Omental fat pad (tissue), 3 donors: ENCODE measurements at regions not wholly inside any gene's neighbourhood (a gene's known extent, or its start where the extent isn't known, plus 50 kb on each side); places are given as distances from the start of the nearest gene placed in this dataset.
"Not testable (repeated sequence)": the region's sequence is repeated elsewhere in the genome, so short reads cannot be mapped to it uniquely, and the experiment has no call there.

ENCODE experiments used
- ATAC-seq: fragments of 150-250 bp; one replicate; pipeline ENCODE4 v1.9.1; 2016; ENCODE audit warnings: mild to moderate bottlenecking, moderate library complexity; ENCODE audit not compliant: low FRiP score
- DNase-seq: peaks from one replicate; pipeline ENCODE4 v3.0.0-alpha.2; 2019; ENCODE audit warnings: low spot score
- TF ChIP-seq, protein P1 (sequence below), 3 donors: fragments of 450-650 bp; IDR thresholded peaks; one replicate each; pipeline ENCODE4 v1.5.1; 2016 to 2017; ENCODE audit warnings: antibody characterized with exemption in 3 of 3, mild to moderate bottlenecking in 3 of 3, moderate library complexity in 2 of 3

DNA sequence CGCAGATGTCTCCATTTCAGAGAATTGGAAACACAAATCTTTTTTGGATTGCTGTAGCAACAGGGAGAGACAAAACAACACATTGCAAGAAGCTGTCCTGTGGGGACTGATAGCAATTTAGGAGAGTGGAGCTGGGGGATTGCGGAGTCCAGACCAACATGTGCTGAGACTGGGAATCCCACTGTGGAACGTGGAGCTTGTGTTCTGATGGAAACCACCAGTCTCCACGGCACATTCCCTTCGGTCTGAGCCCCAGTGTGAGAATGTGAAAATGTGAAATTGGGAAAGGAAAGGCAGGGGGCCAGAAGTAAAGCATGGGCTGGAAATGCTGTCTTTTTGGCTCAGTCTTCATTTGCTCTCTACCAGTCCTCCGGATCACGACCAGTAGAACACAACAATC, 348.8 kb upstream of the TNC start:
- ATAC-seq = no peak
- DNase-seq = no peak
- TF ChIP-seq, protein P1, sequence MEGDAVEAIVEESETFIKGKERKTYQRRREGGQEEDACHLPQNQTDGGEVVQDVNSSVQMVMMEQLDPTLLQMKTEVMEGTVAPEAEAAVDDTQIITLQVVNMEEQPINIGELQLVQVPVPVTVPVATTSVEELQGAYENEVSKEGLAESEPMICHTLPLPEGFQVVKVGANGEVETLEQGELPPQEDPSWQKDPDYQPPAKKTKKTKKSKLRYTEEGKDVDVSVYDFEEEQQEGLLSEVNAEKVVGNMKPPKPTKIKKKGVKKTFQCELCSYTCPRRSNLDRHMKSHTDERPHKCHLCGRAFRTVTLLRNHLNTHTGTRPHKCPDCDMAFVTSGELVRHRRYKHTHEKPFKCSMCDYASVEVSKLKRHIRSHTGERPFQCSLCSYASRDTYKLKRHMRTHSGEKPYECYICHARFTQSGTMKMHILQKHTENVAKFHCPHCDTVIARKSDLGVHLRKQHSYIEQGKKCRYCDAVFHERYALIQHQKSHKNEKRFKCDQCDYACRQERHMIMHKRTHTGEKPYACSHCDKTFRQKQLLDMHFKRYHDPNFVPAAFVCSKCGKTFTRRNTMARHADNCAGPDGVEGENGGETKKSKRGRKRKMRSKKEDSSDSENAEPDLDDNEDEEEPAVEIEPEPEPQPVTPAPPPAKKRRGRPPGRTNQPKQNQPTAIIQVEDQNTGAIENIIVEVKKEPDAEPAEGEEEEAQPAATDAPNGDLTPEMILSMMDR (IDR thresholded peaks at IDR 0.05) = no peak

DNA sequence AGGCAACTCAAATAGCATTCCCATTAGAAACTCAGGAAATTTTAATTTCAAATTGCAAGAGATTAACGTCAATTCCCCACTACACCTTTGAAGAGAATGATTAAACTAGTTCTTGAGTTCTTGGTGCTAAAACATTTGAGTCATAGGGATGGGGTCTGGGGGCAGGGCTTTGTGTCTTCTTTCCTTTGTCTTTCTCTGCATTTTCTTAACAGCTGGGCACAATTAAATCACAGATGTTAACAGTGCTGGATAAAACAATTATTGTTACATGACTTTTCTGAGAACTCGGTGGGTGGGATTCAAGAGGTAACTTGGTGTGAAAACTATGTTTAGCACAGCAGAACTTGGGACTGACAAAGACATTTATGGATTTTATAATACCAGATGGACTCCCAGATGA, 351.9 kb upstream of the TNC start:
- TF ChIP-seq, protein P1 (IDR thresholded peaks at IDR 0.05) = no peak
- DNase-seq = no peak
- ATAC-seq = no peak

DNA sequence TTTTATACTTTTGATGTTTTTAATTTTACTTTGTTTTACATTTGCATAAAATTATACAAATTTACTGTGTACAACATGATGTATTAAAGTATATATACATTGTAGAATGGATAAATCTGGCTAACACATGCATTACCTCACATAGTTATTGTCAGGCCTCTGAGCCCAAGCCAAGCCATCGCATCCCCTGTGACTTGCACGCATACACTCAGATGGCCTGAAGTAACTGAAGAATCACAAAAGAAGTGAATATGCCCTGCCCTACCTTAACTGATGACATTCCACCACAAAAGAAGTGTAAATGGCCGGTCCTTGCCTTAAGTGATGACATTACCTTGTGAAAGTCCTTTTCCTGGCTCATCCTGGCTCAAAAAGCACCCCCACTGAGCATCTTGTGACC, 355.1 kb upstream of the TNC start:
- DNase-seq, ATAC-seq: not testable (repeated sequence)

DNA sequence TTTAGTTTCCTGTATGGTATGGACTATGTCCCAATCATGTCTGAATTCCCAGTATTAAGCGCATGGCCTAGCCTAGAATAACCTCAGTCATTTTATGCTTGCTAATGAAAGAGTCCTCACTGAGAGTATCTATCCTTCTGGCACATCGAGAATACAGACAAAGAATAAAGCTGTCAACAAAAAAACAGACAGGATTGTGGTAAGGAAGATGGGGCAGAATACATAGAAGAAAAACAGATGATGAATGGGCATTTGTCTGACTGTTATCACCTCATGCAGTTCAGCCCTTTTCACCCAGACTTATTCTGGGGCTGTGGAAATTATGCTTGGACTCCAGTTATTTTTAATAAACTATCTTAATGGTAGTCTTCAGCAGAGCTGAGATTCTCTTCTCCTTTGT, 363.8 kb upstream of the TNC start:
- TF ChIP-seq, protein P1 (IDR thresholded peaks at IDR 0.05) = no peak
- ATAC-seq (no peak), DNase-seq (no peak)

DNA sequence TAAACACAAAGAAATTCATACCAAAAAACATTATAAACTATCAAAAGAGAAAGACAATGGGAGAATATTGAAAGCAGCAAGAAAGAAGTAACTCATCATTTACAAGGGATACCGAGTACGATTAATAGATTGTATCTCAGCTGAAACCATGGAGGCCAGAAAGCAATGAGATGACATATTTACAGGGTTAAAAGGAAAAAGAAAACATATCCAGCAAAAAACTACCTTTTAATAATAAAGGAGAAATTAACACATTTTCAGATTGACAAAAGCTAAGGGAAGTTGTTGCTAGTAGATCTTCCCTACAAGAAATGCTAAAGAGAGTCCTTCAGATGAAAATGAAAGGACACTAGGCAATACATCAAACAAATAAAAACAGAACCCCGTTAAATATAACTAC, 364.8 kb upstream of the TNC start:
- TF ChIP-seq, protein P1 (IDR thresholded peaks at IDR 0.05) = no peak
- DNase-seq = no peak
- no peak for ATAC-seq

DNA sequence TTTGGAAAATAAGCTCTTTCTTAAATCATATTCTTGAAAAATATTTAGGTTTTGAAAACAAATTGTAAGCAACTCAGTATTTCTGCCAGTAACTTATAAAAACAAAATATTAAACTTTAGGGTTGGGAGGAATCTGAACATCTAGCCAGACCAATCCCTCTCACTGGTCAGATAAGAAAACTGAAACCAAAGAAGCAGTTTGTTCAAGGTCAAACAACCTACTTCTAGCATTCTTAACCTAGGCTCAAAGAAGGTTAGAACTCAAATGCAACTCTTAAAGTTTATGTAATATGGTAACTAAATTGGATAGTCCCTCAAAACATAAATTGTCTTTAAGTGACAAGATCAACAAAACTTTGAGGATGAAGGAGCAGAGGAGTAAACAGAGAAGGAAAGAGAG, 374.9 kb upstream of the TNC start:
- DNase-seq (no peak), ATAC-seq (no peak)
- TF ChIP-seq, protein P1 (IDR thresholded peaks at IDR 0.05) = no peak

DNA sequence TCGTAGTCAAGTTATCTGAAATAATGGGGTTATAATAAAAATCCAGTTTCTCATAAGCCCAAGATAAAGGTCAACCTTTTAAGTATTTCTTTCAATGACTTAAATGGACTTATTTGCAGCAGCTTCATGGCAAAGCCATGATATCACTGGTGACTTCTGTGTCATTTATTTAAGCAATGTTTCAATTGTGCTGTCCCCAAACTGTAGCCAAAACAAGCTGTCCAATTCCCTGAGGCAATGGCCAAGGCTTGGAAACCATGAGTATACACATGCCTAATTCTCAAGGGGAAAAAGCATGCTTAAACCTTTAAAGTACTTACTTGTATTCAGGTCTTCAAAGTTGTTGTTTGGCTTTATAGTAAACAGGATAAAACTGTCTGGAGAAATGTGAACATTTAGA, 376.4 kb upstream of the TNC start:
- DNase-seq = no peak
- ATAC-seq = peak; percentile 10

More for the DNA sequence above, 376.4 kb upstream of the TNC start:
- TF ChIP-seq, protein P1 (IDR thresholded peaks at IDR 0.05) = no peak
